Lung (tissue), 11 donors: ENCODE measurements at regions not wholly inside any gene's neighbourhood (a gene's known extent, or its start where the extent isn't known, plus 50 kb on each side); places are given as distances from the start of the nearest gene placed in this dataset.
A peak's percentile ranks its signal among the peaks of the same experiment; 100 is the strongest.

ENCODE experiments used
- ATAC-seq: fragments of 200-7000 bp; cut with Tn5 transposase; one replicate; pipeline ENCODE4 v1.9.1; 2020; ENCODE audit warnings: moderate number of reproducible peaks; ENCODE audit not compliant: insufficient read depth, low FRiP score
- DNase-seq, 3 donors: peaks; one replicate each; pipeline ENCODE4 v3.0.0-alpha.2; 2013 to 2017
- H3K27ac ChIP-seq, 2 donors: one replicate each; pipeline ENCODE4 v1.5.1; 2013; ENCODE audit warnings: mild to moderate bottlenecking in 2 of 2, moderate library complexity in 2 of 2, control low read depth in 1 of 2, inconsistent platforms in 1 of 2, low read depth in 1 of 2, low read length in 1 of 2
- H3K27me3 ChIP-seq, 3 donors: one replicate each; pipeline ENCODE4 v1.5.1; 2013; ENCODE audit warnings: low read length in 2 of 3; ENCODE audit not compliant: control insufficient read depth in 3 of 3, insufficient read depth in 3 of 3
- H3K36me3 ChIP-seq, 4 donors: one replicate each; pipeline ENCODE4 v1.5.1; 2013; ENCODE audit warnings: low read length in 4 of 4, mild to moderate bottlenecking in 1 of 4, moderate library complexity in 1 of 4; ENCODE audit not compliant: control insufficient read depth in 4 of 4, insufficient read depth in 4 of 4
- H3K4me1 ChIP-seq, 5 donors: one replicate each; pipeline ENCODE4 v1.5.1; 2013; ENCODE audit warnings: low read length in 5 of 5, mild to moderate bottlenecking in 2 of 5, moderate library complexity in 1 of 5; ENCODE audit not compliant: control insufficient read depth in 5 of 5, insufficient read depth in 5 of 5
- H3K4me3 ChIP-seq: one replicate; pipeline ENCODE4 v1.5.1; 2013; ENCODE audit warnings: mild to moderate bottlenecking, control low read depth, moderate library complexity
- H3K9ac ChIP-seq, 2 donors: one replicate each; pipeline ENCODE4 v1.5.1; 2013; ENCODE audit warnings: low read length in 2 of 2, control low read depth in 1 of 2; ENCODE audit not compliant: insufficient read depth in 1 of 2
- H3K9me3 ChIP-seq, 4 donors: one replicate each; pipeline ENCODE4 v1.5.1; 2013; ENCODE audit warnings: low read length in 3 of 4, mild to moderate bottlenecking in 1 of 4, moderate library complexity in 1 of 4; ENCODE audit not compliant: control insufficient read depth in 4 of 4, insufficient read depth in 3 of 4
- WGBS, 2 donors: extraction: QIAGEN DNeasy Blood & Tissue Kit; methylation state at CpG; one replicate each; pipeline ENCODE4 v1.1.7; 2013; 5-methylcytosine and 5-hydroxymethylcytosine counted together
- TF ChIP-seq, protein P1 (sequence below): IDR thresholded peaks from 2 replicates; pipeline ENCODE4 v1.5.1; 2012; ENCODE audit warnings: mild to moderate bottlenecking; ENCODE audit errors: control extremely low read depth, extremely low read depth
- donor health status: control.
- donor health status: control.
- donor health status: Bipolar disorder and iron deficiency.
- donor health status: healthy.
- donor health status: DM: yes; HTN: yes; CAD: no.

DNA sequence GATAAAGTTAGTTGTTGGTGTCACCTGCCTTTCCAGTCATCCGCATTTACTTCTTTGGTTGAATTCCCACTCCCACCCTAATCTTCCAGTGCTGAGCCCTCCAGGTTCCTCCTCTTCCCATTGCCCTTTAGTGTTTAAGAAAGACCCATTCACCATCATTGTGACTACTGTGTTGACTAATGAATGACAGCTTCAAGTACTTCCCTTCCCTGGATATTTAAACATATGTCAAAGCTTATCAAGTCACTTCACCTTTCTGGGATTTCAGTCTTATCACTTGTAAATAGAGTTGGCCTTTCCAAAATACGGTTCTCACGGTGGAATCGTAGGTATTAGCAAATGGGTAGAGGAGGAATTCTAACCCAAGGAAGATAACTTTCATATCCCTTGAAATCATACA lies 201.6 kb upstream of the SVIL start:
- TF ChIP-seq, protein P1, sequence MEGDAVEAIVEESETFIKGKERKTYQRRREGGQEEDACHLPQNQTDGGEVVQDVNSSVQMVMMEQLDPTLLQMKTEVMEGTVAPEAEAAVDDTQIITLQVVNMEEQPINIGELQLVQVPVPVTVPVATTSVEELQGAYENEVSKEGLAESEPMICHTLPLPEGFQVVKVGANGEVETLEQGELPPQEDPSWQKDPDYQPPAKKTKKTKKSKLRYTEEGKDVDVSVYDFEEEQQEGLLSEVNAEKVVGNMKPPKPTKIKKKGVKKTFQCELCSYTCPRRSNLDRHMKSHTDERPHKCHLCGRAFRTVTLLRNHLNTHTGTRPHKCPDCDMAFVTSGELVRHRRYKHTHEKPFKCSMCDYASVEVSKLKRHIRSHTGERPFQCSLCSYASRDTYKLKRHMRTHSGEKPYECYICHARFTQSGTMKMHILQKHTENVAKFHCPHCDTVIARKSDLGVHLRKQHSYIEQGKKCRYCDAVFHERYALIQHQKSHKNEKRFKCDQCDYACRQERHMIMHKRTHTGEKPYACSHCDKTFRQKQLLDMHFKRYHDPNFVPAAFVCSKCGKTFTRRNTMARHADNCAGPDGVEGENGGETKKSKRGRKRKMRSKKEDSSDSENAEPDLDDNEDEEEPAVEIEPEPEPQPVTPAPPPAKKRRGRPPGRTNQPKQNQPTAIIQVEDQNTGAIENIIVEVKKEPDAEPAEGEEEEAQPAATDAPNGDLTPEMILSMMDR: no peak
- H3K9me3 ChIP-seq: no peaks in the 10 kb centered on the region
- H3K4me1 ChIP-seq: peaks cover 0 to 17% (median 11%) of the 10 kb centered on the region in 5 donors
- no peak overlapping the region for H3K4me3 ChIP-seq
- WGBS, 2 donors: 79 to 91% methylated on average over 4 of the region's 4 CpGs
- H3K36me3 ChIP-seq: no peaks in the 10 kb centered on the region
- H3K27ac ChIP-seq: no peak overlapping the region
- no peak overlapping the region for H3K9ac ChIP-seq
- ATAC-seq (no peak), DNase-seq (no peak)
- no peaks in the 10 kb centered on the region for H3K27me3 ChIP-seq

DNA sequence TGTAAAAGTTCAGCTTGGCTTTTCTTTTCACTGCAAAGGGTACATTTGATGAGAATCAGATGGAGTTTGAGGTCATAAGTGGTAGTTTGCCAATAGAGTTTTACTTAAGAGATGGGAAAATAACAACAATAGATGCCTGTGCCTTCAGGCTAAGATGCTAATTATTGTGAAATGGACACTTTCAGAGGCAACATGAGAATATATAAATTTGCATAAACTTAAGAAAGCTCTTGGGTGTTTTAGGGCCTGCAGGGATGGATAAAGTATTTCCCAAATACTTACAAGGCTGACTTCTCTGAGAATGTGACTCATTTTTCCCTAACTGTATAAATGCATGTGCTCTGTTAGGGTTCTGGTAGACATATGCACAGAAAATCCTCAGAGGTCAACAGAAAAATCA lies 200.3 kb upstream of the SVIL start:
- peaks cover 0 to 16% (median 9%) of the 10 kb centered on the region in 5 donors for H3K4me1 ChIP-seq
- H3K36me3 ChIP-seq: no peaks in the 10 kb centered on the region
- DNase-seq (no peak), ATAC-seq (no peak)
- H3K9me3 ChIP-seq: peaks cover 0 to under 1% (median 0%) of the 10 kb centered on the region in 4 donors
- no peak overlapping the region for H3K9ac ChIP-seq
- H3K27ac ChIP-seq: no peak overlapping the region
- TF ChIP-seq, protein P1: no peak
- no peaks in the 10 kb centered on the region for H3K27me3 ChIP-seq
- H3K4me3 ChIP-seq: no peak overlapping the region

DNA sequence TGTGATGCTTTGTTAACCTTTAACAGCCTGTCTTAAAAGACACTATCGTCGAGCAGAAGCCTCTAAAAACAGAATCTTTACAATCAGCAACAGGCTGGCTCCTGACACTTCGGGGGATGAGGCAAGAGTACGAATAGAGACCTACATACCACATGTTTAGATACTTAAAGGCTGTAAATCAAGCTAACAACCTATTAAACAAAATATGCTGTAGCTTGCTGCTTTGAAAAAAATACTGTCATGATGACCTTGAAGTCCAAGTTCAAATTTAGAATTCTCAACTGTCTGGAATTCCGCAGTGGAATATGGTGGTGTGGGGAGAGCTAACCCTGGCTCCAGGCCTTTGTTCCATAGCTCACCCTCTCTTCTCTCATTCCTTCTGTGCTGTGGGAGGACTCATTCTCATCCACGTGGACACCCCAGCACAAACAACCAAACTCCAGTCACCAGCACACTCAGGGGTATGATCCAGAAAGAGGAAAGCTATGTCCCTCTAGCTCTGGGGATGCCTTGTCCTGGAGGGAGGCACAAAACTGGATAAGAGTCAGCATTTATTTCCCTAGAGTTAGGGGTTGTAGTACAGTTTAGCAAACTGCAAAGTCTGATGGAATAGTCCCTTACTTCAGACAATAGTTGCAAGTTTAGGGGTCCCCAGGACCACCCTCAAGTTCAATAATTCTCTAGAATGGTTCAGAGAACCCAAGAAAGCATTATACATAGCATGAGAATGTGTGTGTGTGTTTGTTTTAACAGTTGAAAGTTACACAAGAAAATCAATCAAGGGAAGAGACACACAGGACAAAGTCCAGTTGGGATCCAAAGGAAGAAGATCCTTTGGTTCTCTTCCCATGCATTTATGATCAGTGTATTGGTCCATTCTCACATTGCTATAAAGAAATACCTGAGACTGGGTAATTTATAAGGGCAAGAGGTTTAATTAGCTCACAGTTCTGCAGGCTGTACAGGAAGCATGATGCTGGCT lies 196.1 kb upstream of the SVIL start:
- Histone ChIP-seq H3K27ac (no peak overlapping the region), H3K27me3 (no peaks in the 10 kb centered on the region), H3K36me3 (no peaks in the 10 kb centered on the region), H3K4me1 (peaks cover 0 to 3% (median 0%) of the 10 kb centered on the region in 5 donors), H3K9ac (no peak overlapping the region), H3K4me3 (no peak overlapping the region), H3K9me3 (peaks cover 0 to 4% (median 0%) of the 10 kb centered on the region in 4 donors)
- DNase-seq: peak in 1 of 3 donors; percentile 32
- no peak for ATAC-seq
- 84 to 87% methylated on average over 6 of the region's 6 CpGs for WGBS, 2 donors
- TF ChIP-seq, protein P1: no peak
